K562 (cell line): ENCODE measurements at regions not wholly inside any gene's neighbourhood (a gene's known extent, or its start where the extent isn't known, plus 50 kb on each side); places are given as distances from the start of the nearest gene placed in this dataset.

ENCODE experiments used
- ATAC-seq: fragments of 200-7000 bp; cut with Tn5 transposase; 3 replicates; pipeline ENCODE4 v1.9.1; 2020; ENCODE audit warnings: moderate library complexity
- BruUV-seq: library from RNA; stranded (reverse); fragments of 400-500 nt; replicated peaks from 2 replicates; lab custom pipeline; 2021; lab: Mats Ljungman, UMichigan
- CTCF ChIA-PET: fragments of 300-600 bp; formaldehyde crosslinking; extraction: SDS; loops from one replicate; lab custom pipeline; 2021; ENCODE audit warnings: low intra/inter-chr PET ratio; lab: Yijun Ruan, JAX
- POLR2A ChIA-PET: fragments of 300-600, 350-650 bp; sonication (Branson Sonifier 250); formaldehyde crosslinking; extraction: SDS; loops from one replicate; lab custom pipeline; 2021; ENCODE audit warnings: antibody characterized with exemption, inconsistent platforms; lab: Yijun Ruan, JAX
- DNase-seq, 4 experiments: peaks; one replicate each; pipeline versions ENCODE4 v3.0.0 to v3.0.0-alpha.2; 2011 to 2018; ENCODE audit warnings: low spot score in 3 of 4, mixed read lengths in 3 of 4; ENCODE audit errors: extremely low read depth in 1 of 4
- FAIRE-seq: peaks from 2 replicates; lab custom pipeline; 2011; peaks lifted over from hg19 to GRCh38; lab: Jason Lieb, UNC
- H2AFZ ChIP-seq: 2 replicates; pipeline ENCODE4 v1.6.0; 2011; ENCODE audit warnings: low read depth, low read length, control low read depth, inconsistent platforms
- H3K27ac ChIP-seq: fragments of 200-600 bp; 3 replicates; pipeline ENCODE4 v1.8.0; 2011; ENCODE audit warnings: low read depth, mild to moderate bottlenecking, control low read depth, inconsistent platforms, low read length, moderate library complexity, mixed read lengths; ENCODE audit errors: extremely low read depth
- H3K27me3 ChIP-seq, 2 experiments: fragments of 300-600 bp in 1 of 2; 2 replicates in 1 of 2; 3 replicates in 1 of 2; pipeline versions ENCODE4 v1.6.0 to v1.8.0; 2011; ENCODE audit warnings: inconsistent platforms in 2 of 2, low read length in 2 of 2, mild to moderate bottlenecking in 1 of 2, mixed read lengths in 1 of 2, moderate library complexity in 1 of 2; ENCODE audit not compliant: control insufficient read depth in 2 of 2, insufficient read depth in 2 of 2
- H3K36me3 ChIP-seq: fragments of 300-600 bp; 3 replicates; pipeline ENCODE4 v1.8.0; 2011; ENCODE audit warnings: mild to moderate bottlenecking, low read length, inconsistent platforms; ENCODE audit not compliant: control insufficient read depth, insufficient read depth
- H3K4me1 ChIP-seq, 2 experiments: fragments of 200-600 bp in 1 of 2; replicated peaks in 1 of 2; 2 replicates in 1 of 2; 3 replicates in 1 of 2; pipeline versions ENCODE4 v1.5.1 to v1.8.0; 2011; ENCODE audit warnings: inconsistent platforms in 2 of 2, low read length in 2 of 2, mild to moderate bottlenecking in 1 of 2, mixed read lengths in 1 of 2, moderate library complexity in 1 of 2; ENCODE audit not compliant: control insufficient read depth in 2 of 2, insufficient read depth in 2 of 2
- H3K4me2 ChIP-seq: 2 replicates; pipeline ENCODE4 v1.6.1; 2011; ENCODE audit warnings: low read length, control low read depth, inconsistent platforms, mixed read lengths; ENCODE audit not compliant: insufficient read depth
- H3K4me3 ChIP-seq: fragments of 200-600 bp; sonication (generic), shearing (Covaris generic); 2 replicates; pipeline ENCODE4 v1.5.1; 2016; ENCODE audit warnings: control low read depth, inconsistent platforms
- H3K79me2 ChIP-seq: fragments of 200-600 bp; 3 replicates; pipeline ENCODE4 v1.8.0; 2011; ENCODE audit warnings: low read length, inconsistent platforms; ENCODE audit not compliant: control insufficient read depth, insufficient read depth
- H3K9ac ChIP-seq, 2 experiments: 2 replicates each; pipeline versions ENCODE4 v1.6.0 to v1.6.1; 2011; ENCODE audit warnings: low read depth in 2 of 2, low read length in 2 of 2, control low read depth in 1 of 2, inconsistent platforms in 1 of 2, mild to moderate bottlenecking in 1 of 2, mixed read lengths in 1 of 2; ENCODE audit not compliant: insufficient read depth in 1 of 2
- H3K9me1 ChIP-seq: one replicate; pipeline ENCODE4 v1.6.0; 2011; ENCODE audit warnings: inconsistent platforms, mild to moderate bottlenecking, low read length, moderate library complexity; ENCODE audit not compliant: control insufficient read depth, insufficient read depth
- H3K9me3 ChIP-seq: replicated peaks from 2 replicates; pipeline ENCODE4 v1.5.1; 2011; ENCODE audit warnings: low read depth, low read length, inconsistent platforms; ENCODE audit not compliant: control insufficient read depth, insufficient read depth
- H4K20me1 ChIP-seq: replicated peaks from 2 replicates; pipeline ENCODE4 v1.6.1; 2011; ENCODE audit warnings: low read length, inconsistent platforms, mixed read lengths; ENCODE audit not compliant: control insufficient read depth, insufficient read depth
- AFF1 ChIP-seq, 2 experiments: fragments of 450-650 bp; IDR thresholded peaks; 2 replicates each; pipeline ENCODE4 v1.6.1; 2018; ENCODE audit warnings: mild to moderate bottlenecking in 2 of 2, low read depth in 1 of 2; ENCODE audit not compliant: partially characterized antibody in 2 of 2
- GTF2E2 ChIP-seq: fragments of 200-800 bp; sonication (Bioruptor generic); IDR thresholded peaks from 2 replicates; pipeline ENCODE4 v1.6.1; 2016; ENCODE audit warnings: missing genetic modification characterization, missing compliant biosample characterization
- NUFIP1 ChIP-seq: fragments of 450-650 bp; IDR thresholded peaks from 2 replicates; pipeline ENCODE4 v1.6.1; 2018; ENCODE audit not compliant: partially characterized antibody
- RNF2 ChIP-seq: sonication (generic); IDR thresholded peaks from 2 replicates; pipeline ENCODE4 v1.6.1; 2016
- SPI1 ChIP-seq: IDR thresholded peaks from 2 replicates; pipeline ENCODE4 v1.6.1; 2011; ENCODE audit warnings: low read depth, low read length, control low read depth, borderline replicate concordance
- SRSF1 ChIP-seq: fragments of 200-400 bp; formaldehyde crosslinking; IDR thresholded peaks from 2 replicates; pipeline ENCODE4 v1.6.1; 2017; ENCODE audit warnings: mild to moderate bottlenecking, low read depth, low read length, moderate library complexity
- U2AF1 ChIP-seq: fragments of 200-400 bp; formaldehyde crosslinking; optimal IDR thresholded peaks from 2 replicates; pipeline ENCODE3; 2017; ENCODE audit warnings: mild to moderate bottlenecking, low read depth, low read length, moderate library complexity
- UBTF ChIP-seq, 2 experiments: IDR thresholded peaks; 2 replicates each; pipeline ENCODE4 v1.6.1; 2012; ENCODE audit warnings: improper control_type of control experiment in 2 of 2, low read depth in 2 of 2, low read length in 2 of 2, borderline replicate concordance in 1 of 2
- ZNF41 ChIP-seq: fragments of 250-450 bp; sonication (Bioruptor Pico); conservative IDR thresholded peaks from 2 replicates; pipeline ENCODE4 v1.4.0; 2020; ENCODE audit warnings: mild to moderate bottlenecking
- ZNF699 ChIP-seq: fragments of 250-450 bp; sonication (Bioruptor Pico); IDR thresholded peaks from 2 replicates; pipeline ENCODE4 v1.8.0; 2021; ENCODE audit warnings: mild to moderate bottlenecking, moderate library complexity; ENCODE audit not compliant: insufficient replicate concordance
- WGBS: fragments of 100-300 bp; shearing (Covaris generic); methylation state at CpG from one replicate; pipeline ENCODE4 v1.1.6; 2016; ENCODE audit warnings: low coverage, mixed read lengths; ENCODE audit not compliant: insufficient coverage; ENCODE audit errors: missing lambda C conversion rate; 5-methylcytosine and 5-hydroxymethylcytosine counted together
- in situ Hi-C: fragments of 300-500 bp; cut with MboI; formaldehyde crosslinking; loops from 4 replicates; pipeline ENCODE4 v1.15.0; 2018; ENCODE audit warnings: inconsistent platforms, mixed read lengths
- intact Hi-C: fragments of 100-400 bp; cut with micrococcal nuclease; formaldehyde crosslinking; loops from 2 replicates; pipeline ENCODE4 v1.14.2; 2022
- TF ChIP-seq, protein P1 (sequence below): fragments of 250-450 bp; sonication (Bioruptor Pico); IDR thresholded peaks from 2 replicates; pipeline ENCODE4 v1.5.0; 2021
- TF ChIP-seq, protein P2 (sequence below): sonication (generic); formaldehyde crosslinking; IDR thresholded peaks from 2 replicates; pipeline ENCODE4 v1.8.0; 2022; ENCODE audit warnings: mild to moderate bottlenecking, missing genetic modification reagents

- H3K27ac ChIP-seq: no peak overlapping the region
- H3K4me3 ChIP-seq: no peak overlapping the region
- no peak overlapping the region for H3K9ac ChIP-seq
- no peaks in the 10 kb centered on the region for H3K27me3 ChIP-seq
- H2AFZ ChIP-seq: no peak overlapping the region
- no peaks in the 10 kb centered on the region for H3K79me2 ChIP-seq
- H3K36me3 ChIP-seq: no peaks in the 10 kb centered on the region
- no peaks in the 10 kb centered on the region for H3K9me3 ChIP-seq
- POLR2A ChIA-PET: interaction anchor here (0.6 kb wide), 1 partner anchor 27 kb away, joined by 5 read pairs; no protein-coding TSS in a partner anchor
- ATAC-seq (no peak), DNase-seq (no peak), FAIRE-seq (no peak)
- no TSS peak for BruUV-seq
- WGBS: 7% methylated on average over 1 of the region's 1 CpG
- H3K9me1 ChIP-seq: no peaks in the 10 kb centered on the region
- CTCF ChIA-PET: no interaction called here
- intact Hi-C loops: no loop called here
- no peak overlapping the region for H3K4me2 ChIP-seq
- H3K4me1 ChIP-seq: no peaks in the 10 kb centered on the region
- H4K20me1 ChIP-seq: no peaks in the 10 kb centered on the region
- in situ Hi-C loops: no loop called here
- TF ChIP-seq RNF2 (no peak), ZNF41 (CRISPR knock-in tag) (no peak), GTF2E2 (tag) (no peak), UBTF (IDR thresholded peaks at IDR 0.05; ENCODE audit: borderline replicate concordance in 1 of 2, low read depth in 2 of 2, low read length in 2 of 2) (no peak), AFF1 (IDR thresholded peaks at IDR 0.05; ENCODE audit: low read depth in 1 of 2, partially characterized antibody in 2 of 2) (no peak), ZNF699 (no peak), SRSF1 (no peak), SPI1 (no peak), U2AF1 (no peak), NUFIP1 (no peak)
- TF ChIP-seq, protein P1, sequence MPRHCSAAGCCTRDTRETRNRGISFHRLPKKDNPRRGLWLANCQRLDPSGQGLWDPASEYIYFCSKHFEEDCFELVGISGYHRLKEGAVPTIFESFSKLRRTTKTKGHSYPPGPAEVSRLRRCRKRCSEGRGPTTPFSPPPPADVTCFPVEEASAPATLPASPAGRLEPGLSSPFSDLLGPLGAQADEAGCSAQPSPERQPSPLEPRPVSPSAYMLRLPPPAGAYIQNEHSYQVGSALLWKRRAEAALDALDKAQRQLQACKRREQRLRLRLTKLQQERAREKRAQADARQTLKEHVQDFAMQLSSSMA (CRISPR knock-in tag): no peak
- TF ChIP-seq, protein P2, sequence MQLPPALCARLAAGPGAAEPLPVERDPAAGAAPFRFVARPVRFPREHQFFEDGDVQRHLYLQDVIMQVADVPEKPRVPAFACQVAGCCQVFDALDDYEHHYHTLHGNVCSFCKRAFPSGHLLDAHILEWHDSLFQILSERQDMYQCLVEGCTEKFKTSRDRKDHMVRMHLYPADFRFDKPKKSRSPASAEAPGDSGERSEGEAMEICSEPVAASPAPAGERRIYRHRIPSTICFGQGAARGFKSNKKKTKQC (CRISPR knock-in tag): no peak
Measured at GRCh38 chr6:71408787-71409723, 120.4 kb downstream of the OGFRL1 start.
